ENCODE measurements at regions not wholly inside any gene's neighbourhood (a gene's known extent, or its start where the extent isn't known, plus 50 kb on each side); places are given as distances from the start of the nearest gene placed in this dataset.
A peak's percentile ranks its signal among the peaks of the same experiment; 100 is the strongest.
"Not testable (repeated sequence)": the region's sequence is repeated elsewhere in the genome, so short reads cannot be mapped to it uniquely, and the experiment has no call there.

GRCh38 chr5:71343994-71344393, 111.5 kb upstream of the BDP1 start:
- not testable (repeated sequence) for H3K4me3 ChIP-seq (ENCODE audit: low read length); DNase-seq (ENCODE audit: low read depth)

- DNase-seq (ENCODE audit: low read depth); H3K4me3 ChIP-seq (ENCODE audit: low read length): not testable (repeated sequence)
Observed at GRCh38 chr5:71372601-71373000, 82.8 kb upstream of the BDP1 start.

- not testable (repeated sequence) for H3K4me3 ChIP-seq (ENCODE audit: low read length); DNase-seq (ENCODE audit: low read depth)
Observed at GRCh38 chr5:71373054-71373734, 82.3 kb upstream of the BDP1 start.

GRCh38 chr5:71384204-71384603, 71.2 kb upstream of the BDP1 start:
- peak; percentile 43 for DNase-seq (ENCODE audit: low read depth)
- not testable (repeated sequence) for H3K4me3 ChIP-seq (ENCODE audit: low read length)

GRCh38 chr5:71384706-71385105, 70.7 kb upstream of the BDP1 start:
- TF ChIP-seq CTCF (conservative IDR thresholded peaks at IDR 0.05; ENCODE audit: low read depth, low read length) = no peak
- H3K4me3 ChIP-seq (ENCODE audit: low read length) = no peak overlapping the region
- no peak for DNase-seq (ENCODE audit: low read depth)

GRCh38 chr5:71385208-71385607, 70.2 kb upstream of the BDP1 start:
- H3K4me3 ChIP-seq (ENCODE audit: low read length); DNase-seq (ENCODE audit: low read depth): not testable (repeated sequence)

GRCh38 chr5:71388184-71388583, 67.3 kb upstream of the BDP1 start:
- DNase-seq (ENCODE audit: low read depth) = not testable (repeated sequence)

GRCh38 chr5:71398400-71398799, 57.1 kb upstream of the BDP1 start:
- peak overlapping the region; percentile 29 for H3K4me3 ChIP-seq (ENCODE audit: low read length)
- DNase-seq (ENCODE audit: low read depth) = not testable (repeated sequence)

More at GRCh38 chr5:71388184-71388583, 67.3 kb upstream of the BDP1 start:
- not testable (repeated sequence) for H3K4me3 ChIP-seq (ENCODE audit: low read length)

- not testable (repeated sequence) for DNase-seq (ENCODE audit: low read depth); H3K4me3 ChIP-seq (ENCODE audit: low read length)
Observed at GRCh38 chr5:71398859-71399258, 56.6 kb upstream of the BDP1 start.

GRCh38 chr5:71399443-71399842, 56.0 kb upstream of the BDP1 start:
- DNase-seq (ENCODE audit: low read depth); H3K4me3 ChIP-seq (ENCODE audit: low read length): not testable (repeated sequence)

- H3K4me3 ChIP-seq (ENCODE audit: low read length); DNase-seq (ENCODE audit: low read depth): not testable (repeated sequence)
Observed at GRCh38 chr5:71400626-71401025, 54.8 kb upstream of the BDP1 start.

- H3K4me3 ChIP-seq (ENCODE audit: low read length); DNase-seq (ENCODE audit: low read depth): not testable (repeated sequence)
Observed at GRCh38 chr5:71401150-71401549, 54.3 kb upstream of the BDP1 start.

GRCh38 chr5:71401564-71401963, 53.9 kb upstream of the BDP1 start:
- DNase-seq (ENCODE audit: low read depth); H3K4me3 ChIP-seq (ENCODE audit: low read length): not testable (repeated sequence)

GRCh38 chr5:71404441-71404840, 51.0 kb upstream of the BDP1 start:
- DNase-seq (ENCODE audit: low read depth); H3K4me3 ChIP-seq (ENCODE audit: low read length): not testable (repeated sequence)

GRCh38 chr5:71404936-71405335, 50.5 kb upstream of the BDP1 start:
- DNase-seq (ENCODE audit: low read depth); H3K4me3 ChIP-seq (ENCODE audit: low read length): not testable (repeated sequence)

Data from retinal pigment epithelial cell (primary cell).